ENCODE measurements at regions not wholly inside any gene's neighbourhood (a gene's known extent, or its start where the extent isn't known, plus 50 kb on each side); places are given as distances from the start of the nearest gene placed in this dataset.

DNA sequence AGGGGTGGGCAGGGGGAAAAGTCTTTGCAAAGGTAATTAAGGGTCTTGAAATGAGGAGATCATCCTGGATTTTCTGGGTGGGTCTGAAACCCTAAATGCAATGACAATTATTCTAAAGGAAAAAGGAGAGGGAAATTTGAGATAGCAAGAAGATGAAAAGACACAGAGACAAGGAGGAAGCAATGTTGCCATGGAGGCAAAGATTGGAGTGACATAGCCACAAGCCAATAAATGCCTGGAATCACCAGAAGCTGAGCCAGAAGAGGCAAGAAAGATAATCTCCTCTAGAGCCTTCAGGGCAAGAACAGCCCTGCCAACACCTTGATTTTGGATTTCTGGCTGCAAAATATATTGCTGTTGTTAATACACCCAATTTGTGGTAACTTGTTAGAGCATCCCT lies 1246.3 kb upstream of the PIK3C3 start:
- TF ChIP-seq EZH2phosphoT487 (IDR thresholded peaks at IDR 0.05; ENCODE audit: borderline replicate concordance, low read length) = no peak
- TF ChIP-seq, protein P1, sequence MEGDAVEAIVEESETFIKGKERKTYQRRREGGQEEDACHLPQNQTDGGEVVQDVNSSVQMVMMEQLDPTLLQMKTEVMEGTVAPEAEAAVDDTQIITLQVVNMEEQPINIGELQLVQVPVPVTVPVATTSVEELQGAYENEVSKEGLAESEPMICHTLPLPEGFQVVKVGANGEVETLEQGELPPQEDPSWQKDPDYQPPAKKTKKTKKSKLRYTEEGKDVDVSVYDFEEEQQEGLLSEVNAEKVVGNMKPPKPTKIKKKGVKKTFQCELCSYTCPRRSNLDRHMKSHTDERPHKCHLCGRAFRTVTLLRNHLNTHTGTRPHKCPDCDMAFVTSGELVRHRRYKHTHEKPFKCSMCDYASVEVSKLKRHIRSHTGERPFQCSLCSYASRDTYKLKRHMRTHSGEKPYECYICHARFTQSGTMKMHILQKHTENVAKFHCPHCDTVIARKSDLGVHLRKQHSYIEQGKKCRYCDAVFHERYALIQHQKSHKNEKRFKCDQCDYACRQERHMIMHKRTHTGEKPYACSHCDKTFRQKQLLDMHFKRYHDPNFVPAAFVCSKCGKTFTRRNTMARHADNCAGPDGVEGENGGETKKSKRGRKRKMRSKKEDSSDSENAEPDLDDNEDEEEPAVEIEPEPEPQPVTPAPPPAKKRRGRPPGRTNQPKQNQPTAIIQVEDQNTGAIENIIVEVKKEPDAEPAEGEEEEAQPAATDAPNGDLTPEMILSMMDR (IDR thresholded peaks at IDR 0.05; ENCODE audit: low read depth, low read length, poor library complexity, severe bottlenecking) = no peak

All from DOHH2 (cell line).